Stimulated activated CD8-positive, alpha-beta memory T cell treated with anti-CD3 and anti-CD28 coated beads, Interleukin-4, amount 100 ng/mL, for 24 hours (primary cell): ENCODE measurements at regions not wholly inside any gene's neighbourhood (a gene's known extent, or its start where the extent isn't known, plus 50 kb on each side); places are given as distances from the start of the nearest gene placed in this dataset.

Experiments
- DNase-seq: peaks from one replicate; pipeline ENCODE4 v3.0.0-alpha.2; 2020; ENCODE audit warnings: low read depth

DNA sequence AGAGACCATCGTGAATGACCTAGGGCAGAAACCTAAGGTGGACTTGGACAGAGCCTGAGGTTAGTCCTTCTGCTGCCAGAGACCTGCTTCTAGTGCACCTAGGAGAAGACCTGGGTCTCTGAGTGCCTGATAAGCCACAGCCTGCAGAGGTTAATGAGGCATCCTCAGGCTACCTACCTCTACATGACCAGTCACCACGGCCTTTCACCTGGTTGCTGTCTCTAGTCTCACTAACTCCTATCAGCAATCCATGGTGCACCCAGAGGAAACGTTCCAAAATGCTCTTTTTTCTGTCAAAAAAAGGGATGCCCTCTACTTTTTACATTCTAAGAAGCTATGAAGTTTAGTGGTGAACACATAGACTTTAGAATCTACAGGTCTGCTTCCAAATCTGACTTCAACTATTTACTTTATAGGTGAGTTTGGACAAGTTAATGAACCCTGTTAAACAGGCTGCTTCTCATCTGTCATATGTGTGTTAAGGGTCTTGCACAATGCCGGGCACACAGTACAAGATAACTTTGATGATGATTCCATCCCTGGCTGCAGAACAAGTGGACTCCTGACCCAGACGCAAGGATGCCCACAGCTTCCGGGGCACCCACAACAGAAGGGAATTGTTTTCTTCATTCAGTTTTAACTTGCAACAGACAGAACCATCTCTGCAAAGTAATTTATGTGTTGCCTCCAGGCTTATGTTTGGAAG lies 469.9 kb upstream of the CDH5 start:
- DNase-seq: no peak

DNA sequence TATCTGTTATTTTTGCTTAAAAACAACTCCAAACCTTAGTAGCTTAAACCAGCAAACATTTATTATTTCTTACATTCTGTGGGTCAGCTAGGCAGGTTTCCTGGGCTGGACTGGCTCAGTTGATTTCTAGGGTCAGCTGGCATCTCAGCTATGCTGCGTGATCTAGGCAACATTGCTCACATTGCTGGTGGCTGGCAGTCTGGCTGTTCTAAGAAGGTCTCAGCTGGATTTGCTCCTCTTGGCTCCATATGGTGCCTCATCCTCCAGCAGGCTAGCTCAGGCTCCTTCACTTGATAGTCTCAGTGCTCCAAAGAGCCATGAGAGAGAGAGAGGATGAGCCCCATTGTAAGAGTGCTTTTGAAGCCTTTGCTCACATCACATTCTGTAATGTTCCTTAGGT lies 470.6 kb upstream of the CDH5 start:
- DNase-seq: no peak

DNA sequence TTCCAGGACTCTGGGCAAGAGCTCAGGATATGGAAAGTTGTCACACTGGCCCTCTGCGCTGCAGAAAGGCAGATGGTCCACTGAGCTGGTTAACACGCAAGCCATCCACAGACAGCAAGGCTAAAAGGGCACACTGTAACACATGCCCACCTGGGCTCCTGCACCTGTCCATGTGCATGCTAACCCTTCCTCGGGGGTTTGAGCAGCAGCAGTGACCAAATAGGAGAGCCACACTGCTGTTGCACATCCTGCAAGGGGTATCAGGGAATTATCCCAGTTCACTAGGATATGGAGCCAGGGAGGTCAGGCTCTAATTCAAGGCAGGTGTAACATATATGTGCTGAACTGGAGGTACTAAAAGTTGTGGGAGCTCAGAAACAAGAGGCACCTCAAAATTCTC lies 471.0 kb upstream of the CDH5 start:
- DNase-seq: no peak

DNA sequence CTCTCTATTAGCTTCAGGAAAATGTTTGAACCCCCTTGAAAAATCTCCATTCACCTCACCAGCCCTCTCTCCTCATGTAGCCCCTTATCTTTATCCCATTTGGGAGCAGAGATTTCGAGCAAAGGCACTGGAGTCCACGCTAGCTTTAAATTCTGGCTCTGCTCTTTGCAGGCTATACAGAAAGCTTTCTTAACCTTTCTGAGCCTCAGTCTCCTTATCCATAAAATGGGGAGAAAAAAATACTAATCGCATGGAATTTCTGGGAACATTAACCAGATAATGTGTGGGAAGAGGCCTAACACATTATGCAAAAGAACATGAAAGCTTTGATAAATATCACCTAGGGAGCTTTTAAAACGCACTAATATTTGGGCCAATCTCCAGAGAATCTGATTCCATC lies 476.3 kb upstream of the CDH5 start:
- no peak for DNase-seq

DNA sequence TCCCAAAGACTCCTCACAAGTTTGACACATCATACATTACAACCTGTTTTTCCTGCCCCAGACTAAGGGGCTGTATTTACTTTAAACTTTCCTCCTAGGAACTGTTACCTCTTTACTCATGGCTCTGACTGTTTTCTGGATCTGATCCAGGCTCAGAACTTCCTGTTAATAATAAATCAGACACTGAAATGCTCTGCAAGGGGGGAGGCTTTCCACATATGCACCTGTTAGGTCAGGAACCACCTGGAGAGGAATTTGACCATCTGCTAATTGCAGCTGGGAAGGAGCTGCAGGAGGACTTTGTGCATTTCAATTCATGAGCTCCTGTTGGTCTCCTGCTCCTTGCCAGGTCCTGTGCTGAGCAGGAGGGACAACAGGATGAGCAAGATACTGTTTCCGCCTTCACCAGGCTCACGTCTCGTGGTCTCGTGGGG lies 476.9 kb upstream of the CDH5 start:
- no peak for DNase-seq

DNA sequence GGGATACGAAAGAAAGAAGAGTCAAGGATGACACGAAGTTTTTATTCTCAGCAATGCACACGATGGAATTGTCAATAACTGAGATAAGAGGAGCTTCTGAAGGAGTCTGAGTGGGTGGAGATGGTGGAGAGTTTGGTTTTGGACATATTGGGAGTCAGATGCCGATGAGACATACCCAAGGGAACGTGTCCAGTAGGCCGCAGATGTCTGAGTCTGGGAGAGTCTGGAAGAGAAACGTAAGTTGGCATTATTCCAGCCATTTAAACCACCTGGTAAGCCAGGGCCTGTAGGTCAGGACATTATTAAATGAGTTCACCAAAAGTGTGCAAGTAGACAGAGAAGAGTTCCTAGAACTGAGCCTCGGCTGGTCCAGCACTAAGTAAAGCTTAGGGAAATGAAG lies 478.3 kb upstream of the CDH5 start:
- DNase-seq: no peak

DNA sequence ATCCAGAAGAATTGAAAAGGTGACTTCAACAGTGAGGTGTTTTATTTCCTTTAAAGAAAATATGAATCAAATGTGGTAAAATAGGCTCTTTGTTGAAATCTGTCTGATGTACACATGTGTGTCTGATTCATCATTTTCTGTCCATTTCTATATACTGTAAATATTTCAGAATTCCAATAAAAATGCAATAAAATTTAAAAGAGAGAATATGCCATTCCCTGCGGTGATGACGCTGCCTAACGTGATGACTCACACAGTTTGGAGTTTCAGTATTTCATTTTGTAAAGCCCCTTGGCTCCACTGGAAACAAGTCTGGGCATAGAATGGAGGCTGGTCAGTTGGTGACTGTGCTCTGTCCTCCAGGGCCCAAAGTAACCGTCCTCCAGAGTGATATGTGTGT lies 482.5 kb upstream of the CDH5 start:
- no peak for DNase-seq

DNA sequence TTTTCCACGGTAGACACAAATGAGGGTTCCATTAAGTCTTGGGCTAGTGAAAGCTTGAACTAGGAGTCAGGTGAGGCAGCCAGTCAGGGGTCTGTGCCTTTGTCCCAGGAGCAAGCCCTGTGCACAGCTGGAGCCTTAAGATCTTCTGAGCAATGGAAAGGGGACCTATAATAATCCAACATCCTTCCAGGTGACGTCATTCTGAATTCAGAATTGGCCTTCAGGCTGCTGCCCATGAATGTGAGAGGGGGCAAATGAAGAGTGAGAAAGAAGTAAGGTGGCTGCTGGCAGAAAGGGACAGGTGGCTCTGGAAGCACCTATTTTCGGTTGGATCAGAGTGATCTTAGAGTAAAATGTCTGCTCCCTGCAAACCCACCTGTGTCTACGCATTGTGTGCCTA lies 488.1 kb upstream of the CDH5 start:
- DNase-seq: no peak

DNA sequence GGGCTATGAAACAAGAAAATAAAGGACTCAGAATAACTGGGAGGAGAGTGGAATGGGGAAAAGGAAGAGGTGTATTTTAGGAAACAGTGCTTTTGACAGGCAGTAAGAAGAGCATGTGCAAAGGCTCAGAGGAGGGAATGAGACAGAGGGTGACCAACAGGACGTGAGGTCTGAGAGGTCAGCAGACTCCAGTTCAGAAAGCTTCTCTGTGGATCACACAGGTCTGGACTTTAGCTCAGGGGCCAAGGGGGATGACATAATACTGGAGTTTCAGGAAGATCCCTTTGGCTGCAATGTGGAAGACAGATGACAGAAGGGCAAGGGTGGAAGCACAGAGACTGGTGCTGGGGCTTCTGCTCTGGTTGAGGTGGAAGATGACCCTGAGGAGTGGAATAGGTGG lies 489.9 kb upstream of the CDH5 start:
- no peak for DNase-seq

DNA sequence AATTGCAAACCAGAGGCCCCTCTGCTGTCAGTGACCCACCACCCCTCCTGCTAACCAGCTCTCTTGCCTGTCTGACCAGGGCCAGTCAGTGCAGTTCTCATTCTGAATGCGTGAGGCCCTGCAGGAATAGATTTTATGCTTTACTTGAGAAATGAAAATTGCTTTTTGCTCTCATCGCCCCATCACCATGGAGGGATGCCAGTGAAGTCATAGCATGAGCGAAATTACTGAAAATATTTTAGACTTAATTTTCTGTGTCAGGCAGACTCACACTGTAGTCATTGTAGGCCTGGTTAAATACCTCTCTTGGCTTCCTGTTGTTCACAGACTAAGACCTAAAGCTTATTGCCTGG lies 490.5 kb upstream of the CDH5 start:
- DNase-seq: no peak

DNA sequence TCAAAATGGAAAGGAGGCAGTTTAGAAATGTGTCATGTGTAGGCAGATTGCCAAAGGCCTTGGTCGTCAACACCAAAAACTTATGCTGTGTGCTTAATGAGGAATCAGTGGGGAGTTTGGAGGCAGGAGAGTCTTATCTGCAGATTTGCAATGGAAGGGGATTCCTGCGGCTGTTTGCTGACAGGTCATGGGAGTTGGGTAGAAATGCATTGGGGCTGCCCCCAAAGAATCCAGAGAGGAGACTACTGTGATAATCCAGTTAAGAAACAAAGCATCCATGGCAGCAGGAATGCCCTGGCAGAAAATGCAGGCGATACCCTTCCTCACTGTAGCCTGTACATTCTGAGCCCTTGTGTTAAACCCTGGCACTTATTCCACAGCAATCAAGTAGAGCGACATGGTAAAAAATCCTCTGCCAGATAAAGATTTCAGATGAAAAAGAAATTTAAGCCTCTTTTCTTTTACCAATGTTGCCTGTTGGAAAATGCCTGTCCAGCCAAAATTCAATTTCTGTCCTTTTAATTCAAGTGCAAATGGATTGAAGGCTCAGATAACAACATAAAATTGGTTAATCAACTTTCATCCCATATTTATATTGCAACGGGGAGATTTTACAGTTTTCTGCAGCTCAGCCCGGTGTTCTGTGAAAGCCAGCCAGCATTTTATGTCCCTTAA lies 491.0 kb upstream of the CDH5 start:
- no peak for DNase-seq

DNA sequence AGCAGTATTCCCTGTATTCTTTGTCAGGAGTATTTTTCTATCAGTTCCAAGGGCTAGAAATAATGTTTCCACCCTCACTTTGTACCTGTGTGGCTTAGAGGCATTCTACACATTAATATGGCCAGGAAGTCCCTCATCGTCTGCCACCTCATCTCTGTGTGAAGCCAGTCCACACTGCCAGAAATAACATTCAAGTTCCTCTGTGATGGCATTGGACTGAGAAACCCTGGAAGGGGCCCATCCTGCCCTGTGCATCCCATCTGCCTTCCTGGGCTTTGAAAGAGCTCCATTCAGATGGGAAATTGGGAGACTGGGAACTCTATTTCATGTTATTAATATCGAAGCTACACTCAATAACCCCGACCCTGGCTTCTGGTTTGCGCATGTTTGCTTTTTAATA lies 497.2 kb upstream of the CDH5 start:
- DNase-seq: no peak

DNA sequence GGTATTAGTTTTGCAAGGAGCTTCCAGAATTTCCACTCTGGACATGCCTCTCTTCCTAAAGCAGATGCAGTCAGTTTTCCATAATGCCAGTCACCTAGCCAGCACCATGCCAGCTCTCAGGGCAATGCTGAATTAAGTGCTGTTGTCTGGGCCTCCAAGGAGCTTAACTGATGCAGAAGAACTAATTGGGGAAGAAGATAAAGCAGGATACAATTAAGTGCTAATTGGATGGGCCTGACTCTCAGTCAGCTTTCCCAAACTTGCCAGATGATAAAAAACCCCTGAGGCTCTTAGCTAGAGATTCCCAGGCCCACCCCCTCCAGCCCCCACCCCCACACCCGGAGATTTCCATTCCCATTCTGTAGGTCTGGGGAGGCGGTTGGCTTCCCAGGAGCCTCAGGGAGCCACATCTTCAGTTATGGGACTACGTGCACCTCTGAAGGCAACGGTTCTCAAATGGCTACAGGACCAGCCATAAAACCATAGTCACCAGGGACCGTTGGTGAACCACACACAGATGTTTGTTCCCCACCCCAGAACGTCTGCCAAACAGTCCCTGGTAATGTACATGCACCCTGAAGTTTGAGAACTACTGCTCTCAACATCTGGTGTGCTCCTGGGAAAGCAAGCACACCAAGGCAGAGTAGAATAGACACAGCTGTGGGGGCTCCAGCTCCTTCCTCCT lies 499.1 kb upstream of the CDH5 start:
- DNase-seq: no peak

DNA sequence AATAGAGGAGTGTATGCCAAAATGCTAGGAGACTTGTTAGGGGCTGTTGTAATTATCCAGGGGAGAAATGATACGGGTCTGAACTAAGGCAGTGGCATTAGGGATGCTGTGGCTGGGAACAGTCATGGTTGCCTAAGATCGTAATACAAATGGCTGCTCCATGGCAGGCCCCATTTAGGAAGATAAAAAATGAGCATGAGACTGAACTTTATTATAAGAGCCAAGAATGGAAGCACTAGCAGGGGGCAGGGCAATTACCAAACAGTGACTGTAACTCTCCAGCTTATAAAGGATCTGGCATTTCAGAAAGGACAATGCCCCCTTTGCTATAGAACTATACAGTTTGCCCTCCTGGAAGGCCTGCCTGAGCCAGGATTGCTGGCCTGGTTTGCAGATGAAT lies 503.3 kb upstream of the CDH5 start:
- no peak for DNase-seq

DNA sequence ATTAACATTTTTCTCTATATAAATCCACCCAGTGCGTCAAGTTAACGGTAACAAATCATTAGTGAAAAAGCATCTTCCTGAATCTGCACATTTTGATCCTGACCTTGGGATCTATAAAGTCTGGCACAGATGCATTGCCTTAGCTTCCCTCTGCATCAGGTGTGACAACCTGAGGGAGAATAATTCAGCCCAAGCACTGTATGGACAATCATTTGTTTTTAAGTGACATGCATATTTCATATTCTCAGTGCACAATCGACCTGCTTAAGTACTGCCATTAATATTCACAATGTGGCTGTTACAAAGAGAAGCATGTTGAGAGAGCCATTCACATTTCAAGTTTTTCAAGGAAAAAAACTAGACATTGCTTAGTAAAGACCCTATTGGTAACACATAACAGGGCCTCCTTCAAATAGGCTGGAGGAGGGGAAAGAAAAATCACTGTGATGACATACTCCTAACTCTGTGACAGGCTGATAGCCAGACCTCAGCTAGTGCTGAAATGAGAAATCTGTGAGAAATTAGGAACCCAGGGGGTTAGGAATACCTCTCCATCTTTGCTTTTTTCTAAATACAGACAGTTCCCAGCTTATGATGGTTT lies 505.3 kb upstream of the CDH5 start:
- no peak for DNase-seq

DNA sequence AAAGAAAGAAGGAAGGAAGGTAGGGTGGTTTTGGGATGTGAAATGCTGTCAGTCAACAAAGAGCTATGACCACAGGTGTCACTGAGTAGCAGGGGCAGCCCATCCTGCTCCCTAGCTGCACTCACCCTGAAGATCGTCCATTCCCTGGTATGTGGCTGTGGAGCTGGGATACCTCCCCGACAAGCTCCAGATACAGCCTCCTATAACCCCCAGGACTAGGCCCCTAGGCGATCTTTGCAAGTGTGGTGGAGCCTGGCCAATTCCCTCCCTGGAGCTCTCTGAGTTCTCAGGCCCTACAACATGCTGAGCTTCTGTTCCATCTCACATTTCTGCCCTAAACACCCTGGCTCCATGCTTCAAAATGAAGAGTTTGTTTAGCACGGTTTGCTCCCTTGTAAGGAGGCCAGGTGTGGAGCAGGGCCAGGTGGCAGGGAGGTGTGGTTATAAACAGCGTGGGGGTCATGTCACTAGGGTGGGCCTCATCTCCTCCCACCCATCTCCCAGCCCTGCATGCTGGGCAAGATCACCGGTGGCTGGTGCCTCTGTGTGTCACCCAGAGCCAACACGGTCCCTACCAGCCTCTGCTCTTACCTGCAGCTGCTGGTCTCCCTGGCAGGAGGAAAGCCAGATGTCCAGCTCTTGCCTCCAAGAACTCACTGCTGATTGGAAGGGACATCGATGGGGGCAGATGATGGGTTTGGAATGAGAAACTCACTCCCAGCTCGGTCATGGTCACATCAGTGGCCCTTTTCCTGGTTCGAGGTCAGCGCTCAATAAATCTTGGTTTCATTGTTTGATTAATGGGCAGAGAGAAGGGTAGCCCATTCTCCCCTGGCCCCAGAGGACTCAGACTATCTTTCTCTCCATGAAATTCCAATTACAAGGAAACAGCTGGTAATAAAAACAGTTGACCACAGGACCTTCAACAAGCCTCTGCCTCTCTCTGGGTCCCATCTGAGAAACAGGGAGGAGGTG lies 511.0 kb upstream of the CDH5 start:
- DNase-seq: no peak

DNA sequence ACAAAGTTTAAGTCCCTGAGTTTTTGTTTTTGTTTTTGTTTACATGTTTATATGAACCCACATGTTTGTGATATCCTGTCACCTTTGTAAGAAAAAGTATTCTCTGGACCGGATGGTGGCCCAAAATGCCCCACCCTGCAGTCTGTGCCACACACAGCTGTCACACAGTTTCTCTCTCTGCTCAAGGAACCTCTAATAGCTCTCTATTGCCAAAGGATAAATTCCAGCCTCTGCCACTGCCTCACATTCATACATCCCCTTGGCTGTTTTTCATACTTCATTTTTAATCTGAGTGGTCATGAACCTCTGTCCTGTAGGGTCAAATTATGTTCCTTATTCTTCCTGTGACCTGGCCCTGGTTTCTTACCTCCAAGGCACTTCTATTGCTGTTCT lies 520.3 kb upstream of the CDH5 start:
- DNase-seq: no peak

DNA sequence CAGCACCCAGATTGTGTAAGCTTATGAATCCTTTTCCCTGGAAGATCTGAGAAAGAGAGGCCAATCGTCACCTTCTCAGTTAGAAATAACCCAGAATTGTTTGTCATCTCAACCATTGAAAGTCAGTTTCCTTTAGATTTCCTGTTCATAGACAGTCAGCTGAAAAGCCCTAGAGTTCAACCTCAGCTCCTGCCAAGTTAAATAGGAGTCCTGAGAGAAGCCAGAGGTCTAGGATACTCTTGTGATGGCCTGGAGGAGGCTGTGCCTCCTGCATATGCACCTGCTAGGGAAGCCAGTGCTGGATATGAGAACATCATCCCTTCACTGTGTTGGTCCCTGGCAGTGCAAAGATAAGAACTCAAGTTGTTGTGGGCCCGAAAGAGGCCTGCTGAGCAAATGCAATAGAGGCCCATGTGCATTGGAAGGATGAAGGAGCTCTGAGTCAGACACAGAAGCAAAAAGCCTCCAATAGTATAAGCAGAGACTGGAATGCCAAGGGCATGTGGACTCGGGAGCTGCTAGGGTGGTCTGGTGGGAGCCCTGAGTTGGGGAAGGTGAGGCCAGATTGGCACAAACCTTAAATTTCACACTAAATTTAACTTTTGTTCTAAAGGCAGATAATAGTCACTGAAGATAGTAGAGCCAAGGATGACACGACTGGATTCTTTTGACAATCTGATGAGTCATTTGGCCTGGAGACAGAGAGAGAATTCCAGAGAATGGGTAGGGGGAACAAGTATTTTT lies 520.9 kb upstream of the CDH5 start:
- DNase-seq: no peak

DNA sequence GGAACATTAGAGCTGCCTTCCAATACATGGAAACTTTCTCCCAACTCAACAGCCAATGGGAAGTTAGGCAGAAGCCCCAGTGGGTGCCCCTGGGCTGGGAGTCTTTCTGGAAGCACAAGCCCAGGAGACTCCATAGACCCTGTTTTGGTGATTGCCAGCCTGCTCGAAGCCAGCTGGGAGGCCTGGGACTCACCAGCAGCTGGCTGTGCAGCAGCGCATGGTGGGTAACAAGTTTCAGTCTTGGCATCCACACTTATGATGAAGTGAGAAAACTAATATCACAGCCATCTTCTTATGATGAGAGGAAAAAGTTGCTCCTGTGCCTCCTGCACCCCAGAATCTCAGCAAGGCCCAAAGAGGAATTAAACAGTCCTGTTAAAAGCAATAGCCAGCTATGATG lies 522.5 kb upstream of the CDH5 start:
- no peak for DNase-seq

DNA sequence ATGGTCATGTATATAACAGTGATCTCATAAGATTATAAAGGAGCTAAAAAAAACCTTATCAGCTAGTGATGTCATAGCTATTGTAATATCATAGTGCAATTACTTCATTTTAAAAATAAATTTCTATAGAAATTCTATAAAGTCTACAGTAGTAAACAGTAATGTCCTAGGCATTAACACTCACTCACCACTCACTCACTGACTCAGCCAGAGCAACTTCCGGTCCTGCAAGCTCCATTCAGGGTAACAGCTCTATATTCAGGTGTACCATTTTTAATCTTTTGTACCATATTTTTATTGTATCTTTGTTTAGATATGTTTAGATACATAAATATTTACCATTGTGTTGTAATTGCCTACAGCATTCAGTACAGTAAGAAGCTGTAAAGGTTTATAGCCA lies 524.4 kb upstream of the CDH5 start:
- no peak for DNase-seq

DNA sequence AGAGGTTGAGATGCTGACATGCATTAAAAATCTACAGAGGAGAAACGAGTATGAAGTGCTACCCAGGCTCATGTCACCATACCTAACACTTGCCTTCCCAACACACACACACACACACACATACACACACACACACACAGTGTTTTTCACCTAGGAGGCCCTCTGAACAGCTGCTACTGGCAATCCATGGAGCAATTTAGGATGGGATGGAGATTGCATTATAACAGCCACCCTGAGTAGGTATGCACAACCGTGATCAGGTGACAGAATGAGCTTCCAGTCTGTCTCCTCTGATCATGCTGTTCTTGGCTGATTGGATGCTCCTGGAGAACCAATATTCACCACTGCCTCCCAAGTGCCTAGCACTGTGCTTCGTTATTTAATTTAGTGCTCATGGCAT lies 528.5 kb upstream of the CDH5 start:
- no peak for DNase-seq
